IPS-15b (cell line): ENCODE measurements at regions not wholly inside any gene's neighbourhood (a gene's known extent, or its start where the extent isn't known, plus 50 kb on each side); places are given as distances from the start of the nearest gene placed in this dataset.
"Not testable (repeated sequence)": the region's sequence is repeated elsewhere in the genome, so short reads cannot be mapped to it uniquely, and the experiment has no call there.

Experiments used
- H3K27me3 ChIP-seq: one replicate; pipeline ENCODE4 v1.6.1; 2013; ENCODE audit warnings: low read length; ENCODE audit not compliant: control insufficient read depth, insufficient read depth
- H3K36me3 ChIP-seq: one replicate; pipeline ENCODE4 v1.6.1; 2013; ENCODE audit warnings: low read length; ENCODE audit not compliant: control insufficient read depth, insufficient read depth
- H3K4me1 ChIP-seq: one replicate; pipeline ENCODE4 v1.6.1; 2013; ENCODE audit warnings: mild to moderate bottlenecking, low read length; ENCODE audit not compliant: control insufficient read depth, insufficient read depth
- H3K4me3 ChIP-seq: one replicate; pipeline ENCODE4 v1.5.1; 2013; ENCODE audit warnings: low read depth, low read length
- H3K9ac ChIP-seq: one replicate; pipeline ENCODE4 v1.6.1; 2013; ENCODE audit warnings: low read depth, mild to moderate bottlenecking, low read length
- H3K9me3 ChIP-seq: one replicate; pipeline ENCODE4 v1.6.1; 2013; ENCODE audit warnings: mild to moderate bottlenecking, low read length; ENCODE audit not compliant: control insufficient read depth, insufficient read depth

DNA sequence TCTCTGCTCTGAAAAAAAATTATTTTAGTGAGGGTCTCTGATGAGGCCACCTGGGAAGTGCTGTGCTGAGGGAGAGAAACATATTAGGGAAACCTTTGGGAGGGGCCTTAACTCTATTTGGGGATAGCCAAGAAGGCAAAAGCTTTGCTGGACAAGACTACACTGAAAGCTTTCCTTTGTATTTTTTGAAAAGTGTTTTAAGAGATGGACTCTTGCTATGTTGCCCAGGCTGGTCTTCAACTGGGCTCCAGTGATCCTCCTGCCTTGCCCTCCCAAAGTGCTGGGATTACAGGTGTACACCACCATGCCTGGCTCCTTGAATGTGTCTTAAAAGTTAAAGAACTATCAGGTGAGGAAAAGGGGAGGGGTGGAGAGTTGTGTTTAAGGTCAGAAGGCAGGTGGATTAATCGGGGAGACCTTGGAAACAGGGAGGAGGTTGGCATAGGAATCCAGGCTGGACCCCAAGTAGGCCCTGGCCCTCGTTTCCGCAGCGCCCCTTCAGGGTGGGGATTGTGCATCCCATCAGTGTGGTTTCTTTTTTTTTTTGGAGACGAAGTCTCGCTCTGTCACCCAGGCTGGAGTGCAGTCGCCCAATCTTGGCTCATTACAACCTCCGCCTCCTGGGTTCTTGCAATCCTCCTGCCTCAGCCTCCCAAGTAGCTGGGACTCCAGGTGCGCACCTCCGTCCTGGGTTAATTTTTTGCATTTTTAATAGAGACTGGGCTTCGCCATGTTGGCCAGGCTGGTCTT, 92.1 kb downstream of the MYCN start:
- Histone ChIP-seq H3K9me3 (no peaks in the 10 kb centered on the region), H3K27me3 (no peaks in the 10 kb centered on the region), H3K4me3 (no peak overlapping the region), H3K4me1 (no peaks in the 10 kb centered on the region), H3K9ac (no peak overlapping the region), H3K36me3 (no peaks in the 10 kb centered on the region)

DNA sequence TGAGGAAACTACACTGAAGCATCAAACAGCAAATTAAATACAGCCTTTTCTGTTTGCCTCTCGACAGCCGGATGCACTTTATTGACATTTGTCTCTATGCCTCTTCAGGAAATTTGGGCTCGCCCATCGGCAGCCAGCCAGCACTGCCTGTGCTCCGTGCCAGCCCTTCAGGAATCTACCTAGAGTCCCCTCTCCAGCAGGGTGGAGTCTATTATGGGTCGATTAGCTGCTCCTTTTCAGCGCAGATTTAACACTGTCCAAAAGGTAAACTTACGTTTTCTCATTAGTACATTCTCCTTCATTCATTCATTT, 91.5 kb downstream of the MYCN start:
- Histone ChIP-seq H3K27me3 (no peaks in the 10 kb centered on the region), H3K9me3 (no peaks in the 10 kb centered on the region), H3K36me3 (no peaks in the 10 kb centered on the region), H3K9ac (no peak overlapping the region), H3K4me3 (no peak overlapping the region), H3K4me1 (no peaks in the 10 kb centered on the region)

DNA sequence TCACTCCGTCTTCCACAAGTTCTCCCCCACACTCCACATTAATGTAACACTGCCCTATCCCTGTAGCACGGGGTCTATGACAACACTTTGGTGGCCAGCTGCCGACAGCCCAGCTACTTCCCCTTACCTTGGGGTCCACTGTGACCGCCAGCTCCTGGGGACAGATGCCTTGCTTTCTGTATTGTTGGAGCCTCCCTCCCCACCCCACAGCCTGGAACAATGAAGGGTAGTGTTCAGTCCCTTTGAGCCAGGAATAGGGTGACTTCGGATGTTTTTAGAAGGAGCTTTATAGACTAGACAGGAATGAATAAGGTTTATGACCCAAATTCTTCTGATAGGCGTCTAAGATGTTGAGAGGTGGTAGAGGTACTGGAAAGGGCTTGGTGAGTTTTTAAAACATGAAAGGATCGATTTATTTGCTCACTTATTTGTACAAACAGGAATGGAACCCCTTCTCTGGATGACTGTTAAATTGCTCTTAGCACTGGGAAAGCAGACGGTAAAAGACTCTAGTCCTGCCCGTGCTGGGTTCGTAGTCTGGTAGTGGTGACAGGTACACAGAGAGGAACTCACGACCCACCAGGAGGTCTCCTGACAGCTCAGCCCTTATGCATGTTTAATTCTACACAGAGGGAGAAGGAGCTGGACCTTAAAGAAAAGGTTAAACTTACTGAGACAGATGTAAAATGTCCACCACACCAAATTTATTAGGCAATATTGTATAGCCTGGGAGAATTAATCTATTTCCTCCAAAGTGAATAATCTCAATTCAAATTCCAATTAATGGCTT, 90.9 kb downstream of the MYCN start:
- H3K9me3 ChIP-seq: no peaks in the 10 kb centered on the region
- no peaks in the 10 kb centered on the region for H3K27me3 ChIP-seq
- no peaks in the 10 kb centered on the region for H3K4me1 ChIP-seq
- H3K9ac ChIP-seq: no peak overlapping the region
- H3K36me3 ChIP-seq: no peaks in the 10 kb centered on the region
- H3K4me3 ChIP-seq: no peak overlapping the region

DNA sequence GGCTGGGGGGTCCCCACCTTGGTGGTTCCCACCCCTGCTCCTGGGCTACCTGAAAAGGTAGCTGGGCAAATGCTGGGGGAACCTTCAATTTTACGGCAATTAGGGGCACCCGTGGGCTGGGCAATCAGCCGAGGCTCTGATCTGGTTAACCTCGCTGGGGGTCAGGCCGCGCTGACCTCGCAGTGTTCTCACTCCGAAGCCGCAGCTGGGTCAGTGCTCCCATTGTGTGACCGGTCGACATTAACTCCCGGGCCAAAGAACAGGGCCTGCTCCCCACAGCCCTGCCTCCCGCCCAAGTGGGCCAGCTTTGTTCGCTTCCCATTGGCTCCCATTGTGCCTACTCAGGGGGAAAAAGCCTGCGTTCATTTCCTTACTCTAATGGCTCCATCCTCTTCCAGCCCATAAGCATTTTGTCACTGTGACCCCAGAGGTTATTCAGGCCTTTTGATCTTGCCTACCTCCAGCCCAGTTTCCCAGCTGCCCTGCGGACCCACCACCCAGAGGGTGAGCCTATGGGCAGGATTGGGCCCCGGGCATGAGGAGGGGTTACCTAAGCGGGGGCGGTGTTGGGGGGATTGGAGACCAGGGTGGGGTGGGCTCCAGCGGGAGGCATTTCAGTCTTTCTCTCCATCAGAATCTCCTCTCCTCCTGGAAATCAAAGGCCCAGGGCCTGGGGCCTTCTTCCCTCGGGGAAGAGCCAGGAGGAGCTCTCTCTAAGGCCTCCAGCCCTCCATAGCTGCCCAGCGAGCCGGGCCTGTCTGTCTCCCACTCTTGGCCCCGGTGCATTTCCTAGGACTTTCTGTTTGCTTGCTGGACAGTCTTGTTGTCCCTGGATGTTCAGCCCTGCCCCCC, 90.1 kb downstream of the MYCN start:
- Histone ChIP-seq H3K36me3 (no peaks in the 10 kb centered on the region), H3K4me3 (no peak overlapping the region), H3K4me1 (no peaks in the 10 kb centered on the region), H3K9me3 (no peaks in the 10 kb centered on the region), H3K27me3 (no peaks in the 10 kb centered on the region), H3K9ac (no peak overlapping the region)

DNA sequence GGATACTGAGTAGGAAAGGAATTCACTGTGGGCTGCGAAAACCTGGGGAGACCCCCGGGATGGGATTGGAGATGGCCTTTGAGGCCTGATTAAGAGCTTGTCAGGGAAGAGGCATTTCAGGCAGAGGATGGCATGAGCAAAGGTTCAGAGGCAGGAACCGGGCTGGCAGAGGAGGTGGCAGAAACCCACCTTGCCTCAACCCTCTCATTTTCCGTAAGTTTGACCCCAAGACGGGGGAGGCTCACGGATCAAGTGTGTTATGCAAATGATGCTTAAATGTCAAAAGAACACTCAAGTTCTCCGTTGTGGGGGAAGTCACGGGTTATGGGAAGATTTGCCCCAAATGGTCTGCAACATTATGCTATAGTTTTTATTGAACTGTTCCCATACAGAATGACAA, 88.3 kb downstream of the MYCN start:
- Histone ChIP-seq H3K27me3 (no peaks in the 10 kb centered on the region), H3K9ac (no peak overlapping the region), H3K4me1 (no peaks in the 10 kb centered on the region), H3K4me3 (no peak overlapping the region), H3K9me3 (no peaks in the 10 kb centered on the region), H3K36me3 (no peaks in the 10 kb centered on the region)

DNA sequence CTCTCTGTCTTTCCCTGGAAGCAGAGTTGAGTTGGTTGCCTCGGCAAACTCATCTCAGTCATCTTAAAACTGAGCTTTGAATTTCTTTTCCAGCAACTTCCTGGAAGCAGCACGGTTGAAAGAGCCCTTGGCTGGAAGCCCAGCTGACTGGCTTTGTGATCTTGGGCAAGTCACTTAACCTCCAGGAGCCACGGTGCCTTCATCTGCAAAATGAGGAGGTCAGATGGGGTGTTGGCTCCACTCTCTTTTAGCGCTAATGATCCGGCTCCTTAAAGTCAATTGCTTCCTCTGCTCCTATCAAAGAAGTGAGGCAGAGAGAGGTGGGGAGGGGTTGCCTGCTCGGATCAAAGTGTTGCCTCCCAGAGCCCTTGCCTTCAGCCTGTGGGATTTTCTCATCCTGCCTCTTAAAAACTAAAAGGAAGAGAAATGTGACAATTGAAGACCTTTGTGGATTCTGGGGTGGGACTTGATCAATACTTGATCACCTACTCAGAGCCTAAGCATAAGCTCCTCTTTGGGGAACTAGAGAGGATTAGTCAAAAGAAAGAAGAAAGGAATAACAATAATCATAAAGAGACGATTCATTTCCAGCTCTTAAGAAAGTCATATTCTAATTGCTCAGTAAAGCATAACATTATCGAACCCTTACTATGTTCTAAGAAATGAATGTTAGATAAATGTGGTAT, 86.6 kb downstream of the MYCN start:
- Histone ChIP-seq H3K9ac (no peak overlapping the region), H3K4me3 (no peak overlapping the region), H3K36me3 (no peaks in the 10 kb centered on the region), H3K4me1 (peaks cover 5% of the 10 kb centered on the region), H3K9me3 (no peaks in the 10 kb centered on the region), H3K27me3 (no peaks in the 10 kb centered on the region)

DNA sequence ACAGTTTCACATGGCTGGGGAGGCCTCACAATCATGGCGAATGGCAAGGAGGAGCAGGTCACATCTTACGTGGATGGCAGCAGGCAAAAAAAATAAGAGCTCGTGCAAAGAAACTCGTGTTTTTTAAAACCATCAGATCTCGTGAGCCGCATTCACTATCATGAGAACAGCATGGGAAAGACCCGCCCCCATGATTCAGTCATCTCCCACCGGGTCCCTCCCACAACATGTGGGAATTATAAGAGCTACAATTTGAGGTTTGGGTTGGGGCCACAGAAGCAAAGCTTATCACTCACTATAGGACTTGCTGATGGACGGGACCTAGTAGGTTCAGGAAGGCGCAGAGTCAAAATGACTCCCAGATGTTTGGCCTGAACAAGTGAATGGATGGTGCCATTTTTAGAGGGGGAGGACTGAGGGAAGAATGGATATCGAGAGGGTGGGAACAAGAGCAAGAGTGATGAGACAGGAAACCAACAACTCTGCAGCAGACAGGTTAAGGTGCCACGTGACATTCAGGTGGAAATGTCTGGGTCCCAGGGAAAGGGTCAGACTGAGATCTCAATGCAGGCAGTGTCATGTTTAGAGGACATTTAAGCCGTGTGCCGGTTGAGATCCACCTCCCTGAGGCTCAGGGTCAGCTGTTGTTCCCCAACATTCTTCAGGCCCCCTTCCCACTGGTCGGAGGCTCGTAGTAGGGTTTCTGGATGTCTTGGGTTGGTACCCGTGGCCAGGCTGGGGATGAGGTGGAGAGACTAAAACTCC, 85.7 kb downstream of the MYCN start:
- Histone ChIP-seq H3K27me3 (no peaks in the 10 kb centered on the region), H3K4me3 (no peak overlapping the region), H3K9me3 (no peaks in the 10 kb centered on the region), H3K9ac (no peak overlapping the region), H3K4me1 (peaks cover 5% of the 10 kb centered on the region), H3K36me3 (no peaks in the 10 kb centered on the region)

DNA sequence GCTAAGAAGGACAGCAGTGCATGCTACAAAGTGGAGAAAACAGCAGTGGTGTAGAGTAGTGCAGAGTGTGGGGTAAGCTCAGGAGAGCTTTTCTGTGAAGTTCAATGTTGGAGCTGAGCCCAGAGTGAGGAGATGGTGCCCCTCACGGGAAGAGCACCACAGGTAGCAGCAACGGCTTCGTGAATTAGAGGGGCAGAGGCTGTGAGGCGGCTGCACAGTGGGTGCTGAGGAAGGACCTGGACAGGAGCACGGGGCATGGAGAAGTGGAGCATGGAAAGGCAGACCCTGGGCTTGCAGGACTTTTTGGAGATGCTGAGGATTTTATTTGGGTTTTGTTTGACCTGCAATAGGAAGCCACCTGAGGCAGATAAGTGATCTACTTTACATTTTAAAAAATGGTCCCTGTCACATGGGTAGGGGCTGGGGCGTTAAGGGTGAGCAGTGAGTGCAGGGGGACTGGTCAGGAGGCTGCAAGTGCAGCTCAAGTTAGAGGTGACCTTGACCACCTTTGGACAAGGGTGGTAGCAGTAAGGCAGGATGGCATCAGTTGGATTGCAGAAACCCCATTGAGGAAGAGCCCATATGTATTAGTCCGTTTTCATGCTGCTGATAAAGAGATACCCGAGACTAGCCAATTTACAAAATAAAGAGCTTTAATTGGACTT, 85.0 kb downstream of the MYCN start:
- H3K9me3 ChIP-seq: no peaks in the 10 kb centered on the region
- no peaks in the 10 kb centered on the region for H3K36me3 ChIP-seq
- H3K27me3 ChIP-seq: no peaks in the 10 kb centered on the region
- no peak overlapping the region for H3K4me3 ChIP-seq
- H3K9ac ChIP-seq: no peak overlapping the region
- peaks cover 5% of the 10 kb centered on the region for H3K4me1 ChIP-seq

DNA sequence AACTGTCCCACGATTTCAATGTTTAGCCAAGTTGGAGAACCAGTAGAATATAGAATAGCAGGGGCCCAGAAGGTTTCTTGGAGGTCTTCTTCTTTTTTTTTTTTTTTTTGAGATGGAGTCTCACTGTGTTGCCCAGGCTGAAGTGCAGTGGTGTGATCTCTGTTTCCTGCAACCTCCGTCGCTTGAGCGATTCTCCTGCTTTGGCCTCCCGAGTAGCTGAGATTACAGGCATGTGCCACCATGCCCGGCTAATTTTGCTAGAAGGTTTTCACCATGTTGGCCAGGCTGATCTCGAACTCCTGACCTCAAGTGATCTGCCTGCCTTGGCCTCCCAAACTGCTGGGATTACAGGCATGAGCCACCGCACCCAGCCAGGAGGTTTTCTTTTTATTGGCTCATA, 84.3 kb downstream of the MYCN start:
- not testable (repeated sequence) for H3K36me3 ChIP-seq, H3K9me3 ChIP-seq, H3K4me3 ChIP-seq, H3K9ac ChIP-seq, H3K4me1 ChIP-seq, H3K27me3 ChIP-seq

DNA sequence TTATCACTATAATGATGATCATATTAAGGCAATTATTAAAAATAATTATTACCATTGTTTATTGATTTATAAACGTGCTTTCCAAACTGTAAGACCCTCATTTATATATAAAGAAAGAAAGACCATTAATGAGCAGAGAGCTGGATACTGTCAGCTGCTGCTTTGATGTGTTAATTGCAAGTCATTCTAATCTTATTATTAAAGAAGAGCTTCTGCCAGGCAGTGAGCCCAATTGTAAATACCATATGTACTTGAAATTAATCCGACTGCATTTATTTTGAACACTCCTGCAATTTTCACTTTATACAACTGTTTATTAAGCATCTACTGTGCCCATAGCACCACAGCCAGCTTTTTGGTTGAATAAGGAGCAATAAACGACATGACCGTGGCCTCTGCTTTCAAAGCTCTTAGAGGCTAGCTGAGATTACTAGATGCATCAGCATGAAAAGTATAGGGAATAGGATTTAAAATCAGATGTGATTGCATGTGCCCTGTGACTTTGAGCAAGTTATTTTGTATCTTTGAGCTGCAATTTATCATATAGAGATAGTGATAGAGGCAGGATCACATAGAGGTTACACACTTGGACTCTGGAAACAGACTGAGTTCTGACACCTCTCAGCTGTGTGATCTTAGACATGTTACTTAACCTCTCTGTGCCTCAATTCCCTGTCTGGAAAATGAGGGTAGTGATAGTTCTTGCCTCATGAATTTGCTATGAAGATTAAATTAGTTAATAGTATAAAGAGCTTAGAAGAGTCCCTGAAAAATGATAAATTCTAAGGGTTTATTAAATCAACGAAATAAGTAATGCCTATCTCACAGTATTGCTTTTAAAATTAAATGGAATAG, 83.4 kb downstream of the MYCN start:
- H3K27me3 ChIP-seq: no peaks in the 10 kb centered on the region
- no peak overlapping the region for H3K4me3 ChIP-seq
- no peaks in the 10 kb centered on the region for H3K9me3 ChIP-seq
- H3K9ac ChIP-seq: no peak overlapping the region
- H3K4me1 ChIP-seq: peaks cover 5% of the 10 kb centered on the region
- no peaks in the 10 kb centered on the region for H3K36me3 ChIP-seq
